COLO668 (cell line): ENCODE measurements at regions not wholly inside any gene's neighbourhood (a gene's known extent, or its start where the extent isn't known, plus 50 kb on each side); places are given as distances from the start of the nearest gene placed in this dataset.
"Not testable (repeated sequence)": the region's sequence is repeated elsewhere in the genome, so short reads cannot be mapped to it uniquely, and the experiment has no call there.

Experiments used
- DNase-seq: peaks from one replicate; lab custom pipeline; 2025; ENCODE audit not compliant: unreplicated experiment; lab: John Stamatoyannopoulos, UW

DNA sequence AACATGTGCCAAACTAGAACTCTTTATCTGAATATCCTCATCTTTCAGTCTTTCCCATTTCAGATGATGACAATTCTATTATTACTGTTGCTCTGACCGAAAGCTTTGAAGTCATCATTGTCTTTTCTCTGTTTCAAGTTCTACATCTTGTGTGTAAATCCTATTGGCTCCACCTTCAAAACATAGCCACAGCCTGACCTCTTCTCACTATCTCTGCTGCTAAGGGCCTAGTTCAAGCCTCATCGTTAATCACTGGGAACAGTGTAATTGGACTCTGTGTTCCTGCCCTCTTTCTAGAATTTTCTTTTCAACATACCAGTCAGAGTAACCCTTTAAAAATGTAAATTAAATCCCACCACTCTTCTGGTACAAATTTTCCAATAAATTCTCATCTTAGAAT, 105.1 kb downstream of the OXSM start:
- no peak for DNase-seq

GRCh38 chr3:25895443-25895842, 105.6 kb downstream of the OXSM start:
- DNase-seq: no peak

GRCh38 chr3:25897019-25897418, 107.1 kb downstream of the OXSM start:
- DNase-seq: peak; percentile 1

GRCh38 chr3:25899352-25900101, 109.6 kb downstream of the OXSM start:
- no peak for DNase-seq

- DNase-seq: no peak
These were observed 110.3 kb downstream of the OXSM start for GRCh38 chr3:25900161-25900560.

DNA sequence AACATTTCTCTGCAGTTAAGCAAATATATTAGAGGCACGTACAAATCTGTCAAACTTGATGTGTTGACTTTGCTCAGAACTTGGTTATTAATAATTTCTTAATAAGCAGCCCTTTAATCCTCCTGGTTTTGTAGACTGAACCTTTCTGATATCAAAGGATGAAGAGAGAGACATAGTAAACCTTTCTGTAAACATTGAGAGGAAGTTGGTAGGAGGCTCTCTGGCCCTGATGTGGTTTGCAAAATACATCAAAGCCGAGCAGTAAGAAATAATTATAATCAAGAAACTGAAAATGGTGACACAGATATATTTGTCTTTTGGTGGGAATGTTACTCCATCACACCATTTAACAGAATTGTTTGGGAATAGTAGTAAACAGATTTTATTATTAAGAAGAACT, 111.9 kb downstream of the OXSM start:
- no peak for DNase-seq

DNA sequence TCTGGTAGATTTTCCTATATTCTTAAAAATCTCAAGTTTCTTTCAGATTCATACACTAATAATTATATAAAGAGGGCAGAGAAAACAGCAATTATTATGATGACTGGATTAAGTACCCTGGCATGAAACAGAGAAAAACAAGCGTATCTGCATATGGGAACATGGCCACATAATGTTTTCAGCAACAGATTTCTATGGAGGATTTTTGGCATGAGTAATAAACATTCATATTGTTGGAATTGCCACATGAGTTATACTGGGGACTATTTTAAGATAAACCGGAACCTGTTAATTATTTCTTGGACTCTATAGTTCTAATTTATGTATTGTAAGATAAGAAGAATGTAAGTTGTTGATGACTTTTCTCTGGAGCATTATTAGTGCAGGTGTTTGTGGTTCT, 112.7 kb downstream of the OXSM start:
- DNase-seq: no peak

DNA sequence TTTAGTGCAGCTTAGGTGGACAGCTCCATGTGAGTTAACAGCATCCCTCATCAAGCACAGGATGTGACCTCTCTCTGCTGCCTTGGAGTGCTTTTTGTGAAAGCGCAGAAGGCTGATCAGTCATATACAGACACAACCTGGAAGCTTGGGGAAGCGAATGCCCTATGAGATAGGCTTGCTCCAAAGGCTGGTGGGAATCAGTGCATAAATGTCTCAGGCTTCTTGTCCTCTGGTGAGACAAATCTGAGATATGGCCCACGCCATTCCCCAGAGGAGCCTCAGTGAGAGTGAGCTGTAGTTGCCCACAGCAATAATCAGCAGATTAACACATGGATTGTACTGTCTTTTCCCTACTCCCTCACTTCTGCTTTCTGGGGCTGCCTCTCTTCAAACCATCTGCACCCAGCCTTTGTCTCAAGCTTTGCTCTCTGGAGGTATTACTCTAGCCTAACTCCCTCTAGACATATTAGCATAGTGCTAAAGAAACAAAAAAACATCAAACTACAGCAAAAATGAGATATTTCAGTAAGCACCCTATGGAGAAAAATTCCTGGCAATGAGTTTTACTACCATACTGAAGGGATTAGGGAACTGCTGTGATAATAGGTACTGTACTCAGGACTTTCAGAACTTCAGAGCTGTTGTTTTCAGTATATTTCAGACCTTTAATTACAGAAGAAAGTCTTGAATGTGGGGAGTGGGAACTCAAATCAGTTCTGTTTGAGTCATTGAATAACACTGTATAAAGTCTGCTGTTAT, 113.7 kb downstream of the OXSM start:
- DNase-seq: no peak

- DNase-seq: no peak
These were observed 114.3 kb downstream of the OXSM start for GRCh38 chr3:25904206-25904605.

- DNase-seq: no peak
These were observed 116.4 kb downstream of the OXSM start for GRCh38 chr3:25906132-25906906.

GRCh38 chr3:25907081-25907480, 117.2 kb downstream of the OXSM start:
- no peak for DNase-seq

DNA sequence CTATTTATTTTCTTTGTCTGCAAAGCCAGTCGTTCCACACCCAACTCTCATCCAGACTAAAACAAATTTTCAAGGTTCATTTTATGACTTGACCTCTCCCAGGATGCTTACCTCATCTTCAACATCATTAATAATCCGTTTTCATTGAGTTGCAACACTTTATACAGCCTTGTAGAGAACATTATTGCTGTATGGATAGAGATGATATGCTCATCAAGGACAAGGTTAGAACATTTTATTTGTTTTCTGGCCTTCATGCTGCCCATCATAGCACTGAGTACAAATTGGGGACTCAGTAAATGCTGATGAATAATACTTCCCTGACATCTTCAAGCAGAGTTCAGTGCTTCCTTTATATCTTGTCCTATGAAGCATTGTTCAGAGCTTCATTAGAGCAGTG, 120.2 kb downstream of the OXSM start:
- DNase-seq: no peak

DNA sequence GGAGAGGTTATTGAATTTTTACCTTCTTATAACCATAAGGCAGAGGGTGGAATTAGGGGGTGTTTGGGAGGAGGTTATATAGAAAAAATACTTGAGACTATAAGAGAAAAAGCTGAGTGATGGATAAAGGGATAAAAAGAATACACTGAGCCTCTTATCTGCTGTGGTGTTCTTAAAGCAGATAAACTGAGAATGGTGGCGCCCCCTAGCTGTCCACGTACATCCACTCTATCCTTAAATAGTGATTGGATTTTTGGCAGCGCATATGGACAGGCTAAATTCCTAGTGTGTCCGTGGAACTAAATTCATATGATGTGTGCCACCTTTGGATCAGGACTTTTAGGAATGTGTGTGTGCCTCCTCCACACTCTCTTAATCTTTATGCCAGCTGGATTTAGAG, 121.1 kb downstream of the OXSM start:
- DNase-seq: peak; percentile 0

- DNase-seq: no peak
These were observed 121.8 kb downstream of the OXSM start for GRCh38 chr3:25911525-25912295.

GRCh38 chr3:25913179-25913578, 123.3 kb downstream of the OXSM start:
- no peak for DNase-seq

DNA sequence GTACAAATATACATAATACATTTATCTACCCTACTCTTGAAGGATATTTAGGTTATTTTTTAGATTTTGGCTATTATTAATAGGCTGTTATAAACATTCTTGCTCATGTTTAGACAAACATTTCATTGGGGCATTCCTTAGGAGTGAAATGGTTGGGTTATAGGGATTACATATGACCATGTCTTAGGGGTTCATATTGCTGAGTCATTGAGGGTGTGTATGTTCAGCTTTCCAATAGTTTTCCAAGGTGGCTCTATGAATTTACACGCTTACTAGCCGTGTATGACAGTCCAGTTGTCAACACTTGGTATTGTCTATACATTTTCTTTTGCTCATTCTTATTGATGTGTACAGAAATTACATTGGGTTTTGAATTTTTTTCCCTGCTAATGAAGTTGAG, 125.8 kb downstream of the OXSM start:
- DNase-seq: no peak

GRCh38 chr3:25916321-25916720, 126.4 kb downstream of the OXSM start:
- DNase-seq: no peak

DNA sequence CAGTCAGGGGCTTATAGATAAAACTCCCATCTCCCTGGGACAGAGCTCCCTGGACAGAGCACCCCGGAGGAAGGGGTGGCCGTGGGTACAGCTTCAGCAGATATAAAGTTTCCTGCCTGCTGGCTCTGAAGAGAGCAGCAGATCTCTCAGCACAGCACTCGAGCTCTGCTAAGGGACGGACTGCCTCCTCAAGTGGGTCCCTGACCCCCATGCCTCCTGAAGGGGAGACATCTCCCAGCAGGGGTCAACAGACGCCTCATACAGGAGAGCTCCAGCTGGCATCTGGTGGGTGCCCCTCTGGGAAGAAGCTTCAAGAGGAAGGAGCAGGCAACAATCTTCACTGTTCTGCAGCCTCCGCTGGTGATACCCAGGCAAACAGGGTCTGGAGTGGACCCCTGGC, 142.1 kb downstream of the OXSM start:
- DNase-seq: not testable (repeated sequence)

- DNase-seq: no peak
These were observed 148.9 kb downstream of the OXSM start for GRCh38 chr3:25938566-25939325.

- DNase-seq: no peak
These were observed 151.0 kb downstream of the OXSM start for GRCh38 chr3:25940935-25941334.
